Left lung (tissue), 4 donors: ENCODE measurements at regions not wholly inside any gene's neighbourhood (a gene's known extent, or its start where the extent isn't known, plus 50 kb on each side); places are given as distances from the start of the nearest gene placed in this dataset.
A peak's percentile ranks its signal among the peaks of the same experiment; 100 is the strongest.

Source experiments
- ATAC-seq: fragments of 200-7000 bp; cut with Tn5 transposase; one replicate; pipeline ENCODE4 v1.9.1; 2020; ENCODE audit warnings: moderate library complexity
- DNase-seq, 4 donors: peaks; one replicate each; pipeline ENCODE4 v3.0.0-alpha.2; 2013 to 2020
- H3K27ac ChIP-seq, 2 donors: fragments of 200-600 bp; sonication (generic) in 1 of 2; one replicate each; pipeline versions ENCODE4 v1.5.0 to v1.8.0; 2020 to 2021
- H3K27me3 ChIP-seq, 2 donors: fragments of 200-600 bp; sonication (generic) in 1 of 2; one replicate each; pipeline versions ENCODE4 v1.5.0 to v1.8.0; 2020 to 2021
- H3K36me3 ChIP-seq, 2 donors: fragments of 200-600 bp; sonication (generic) in 1 of 2; one replicate each; pipeline versions ENCODE4 v1.5.0 to v1.8.0; 2020 to 2021
- H3K4me1 ChIP-seq, 2 donors: fragments of 200-600 bp; one replicate each; pipeline ENCODE4 v1.8.0; 2021
- H3K4me3 ChIP-seq, 2 donors: fragments of 200-600 bp; sonication (generic) in 1 of 2; one replicate each; pipeline versions ENCODE4 v1.5.0 to v1.8.0; 2020 to 2021; ENCODE audit warnings: mild to moderate bottlenecking in 1 of 2
- H3K9me3 ChIP-seq, 2 donors: fragments of 200-600 bp; sonication (generic) in 1 of 2; one replicate each; pipeline versions ENCODE4 v1.5.0 to v1.8.0; 2020 to 2021
- CTCF ChIP-seq, 2 donors: fragments of 200-600 bp; sonication (generic) in 1 of 2; IDR thresholded peaks; one replicate each; pipeline versions ENCODE4 v1.5.0 to v1.8.0; 2021; ENCODE audit warnings: antibody characterized with exemption in 2 of 2
- intact Hi-C, 2 donors: fragments of 100-400 bp; cut with DNase I; formaldehyde crosslinking; loops; one replicate each; pipeline versions ENCODE4 v1.11.2 to v1.14.2; 2022
- donor health status: DM: no; HTN: yes; CAD: no.
- donor health status: DM: no; HTN: no; CAD: no.

GRCh38 chr9:92188969-92189781 lies 74.0 kb upstream of the SPTLC1 start:
- no peaks in the 10 kb centered on the region for H3K36me3 ChIP-seq
- peaks cover 0 to 19% of the 10 kb centered on the region in 2 donors for H3K27me3 ChIP-seq
- intact Hi-C loops: no loop called here
- no peaks in the 10 kb centered on the region for H3K4me1 ChIP-seq
- no peak overlapping the region for H3K27ac ChIP-seq
- TF ChIP-seq CTCF (IDR thresholded peaks at IDR 0.05): no peak
- peak in 1 of 4 donors; percentile 22 for DNase-seq
- ATAC-seq: no peak
- H3K9me3 ChIP-seq: no peaks in the 10 kb centered on the region
- H3K4me3 ChIP-seq: no peak overlapping the region

- TF ChIP-seq CTCF (IDR thresholded peaks at IDR 0.05): no peak
- Histone ChIP-seq H3K4me3 (no peak overlapping the region), H3K4me1 (no peaks in the 10 kb centered on the region), H3K36me3 (no peaks in the 10 kb centered on the region), H3K27me3 (peaks cover 0 to 19% of the 10 kb centered on the region in 2 donors), H3K27ac (no peak overlapping the region), H3K9me3 (no peaks in the 10 kb centered on the region)
- intact Hi-C loops: no loop called here
- ATAC-seq (no peak), DNase-seq (no peak)
Observed at GRCh38 chr9:92187989-92188714, 72.9 kb upstream of the SPTLC1 start.

GRCh38 chr9:92187390-92187789 lies 72.2 kb upstream of the SPTLC1 start:
- TF ChIP-seq CTCF (IDR thresholded peaks at IDR 0.05): no peak

GRCh38 chr9:92186631-92187030 lies 71.4 kb upstream of the SPTLC1 start:
- no peak for TF ChIP-seq CTCF (IDR thresholded peaks at IDR 0.05)
- no peak overlapping the region for H3K27ac ChIP-seq
- H3K4me3 ChIP-seq: no peak overlapping the region
- intact Hi-C loops: no loop called here
- peaks cover 0 to 19% of the 10 kb centered on the region in 2 donors for H3K27me3 ChIP-seq
- ATAC-seq (no peak), DNase-seq (no peak)
- H3K9me3 ChIP-seq: peaks cover 0 to 2% of the 10 kb centered on the region in 2 donors
- no peaks in the 10 kb centered on the region for H3K4me1 ChIP-seq
- H3K36me3 ChIP-seq: no peaks in the 10 kb centered on the region

More at GRCh38 chr9:92187390-92187789, 72.2 kb upstream of the SPTLC1 start:
- H3K36me3 ChIP-seq: no peaks in the 10 kb centered on the region
- no peak for ATAC-seq
- H3K4me1 ChIP-seq: no peaks in the 10 kb centered on the region
- no peaks in the 10 kb centered on the region for H3K9me3 ChIP-seq
- H3K4me3 ChIP-seq: no peak overlapping the region
- intact Hi-C loops: no loop called here
- peaks cover 0 to 19% of the 10 kb centered on the region in 2 donors for H3K27me3 ChIP-seq
- no peak for DNase-seq
- H3K27ac ChIP-seq: no peak overlapping the region

DNA sequence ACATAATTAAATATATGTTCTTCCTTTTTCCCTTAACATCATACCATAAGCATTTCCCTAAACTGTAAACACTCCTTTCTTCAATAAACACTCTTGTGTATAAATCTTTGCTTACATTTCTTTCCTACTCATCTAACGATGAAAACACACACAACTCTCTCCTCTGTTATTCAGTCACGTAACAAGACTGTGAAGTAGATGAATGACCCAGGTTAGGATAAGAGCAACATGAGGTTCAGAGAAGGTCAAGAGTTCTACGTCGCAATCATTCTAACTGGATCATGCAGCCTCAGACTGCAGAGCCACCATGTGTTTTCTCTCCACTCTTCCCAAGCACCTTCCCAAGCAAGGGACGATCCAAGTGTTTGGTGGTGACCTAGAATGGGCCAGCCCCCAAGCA lies 70.5 kb upstream of the SPTLC1 start:
- H3K27me3 ChIP-seq: peaks cover 0 to 19% of the 10 kb centered on the region in 2 donors
- H3K9me3 ChIP-seq: peaks cover 0 to 2% of the 10 kb centered on the region in 2 donors
- H3K36me3 ChIP-seq: no peaks in the 10 kb centered on the region
- intact Hi-C loops: no loop called here
- TF ChIP-seq CTCF (IDR thresholded peaks at IDR 0.05): no peak
- H3K27ac ChIP-seq: no peak overlapping the region
- no peaks in the 10 kb centered on the region for H3K4me1 ChIP-seq
- DNase-seq: no peak
- ATAC-seq: no peak
- H3K4me3 ChIP-seq: no peak overlapping the region
